Adrenal gland (tissue), 5 donors: ENCODE measurements at regions not wholly inside any gene's neighbourhood (a gene's known extent, or its start where the extent isn't known, plus 50 kb on each side); places are given as distances from the start of the nearest gene placed in this dataset.

Source experiments
- CTCF ChIP-seq, 6 experiments: fragments of 450-650 bp in 4 of 6; fragments of 200-600 bp in 2 of 6; sonication (generic) in 1 of 6; IDR thresholded peaks; 1 replicate in 5 of 6; 2 replicates in 1 of 6; pipeline versions ENCODE4 v1.5.1 to v1.8.0; 2016 to 2021; ENCODE audit warnings: antibody characterized with exemption in 6 of 6, mild to moderate bottlenecking in 2 of 6, moderate library complexity in 1 of 6
- POLR2A ChIP-seq, 2 donors: fragments of 450-650 bp; IDR thresholded peaks; one replicate each; pipeline ENCODE4 v1.6.1; 2017; ENCODE audit warnings: antibody characterized with exemption in 2 of 2, mild to moderate bottlenecking in 2 of 2, moderate library complexity in 1 of 2
- donor health status: DM: no; HTN: no; CAD: no.

- TF ChIP-seq POLR2A (IDR thresholded peaks at IDR 0.05) (no peak), CTCF (IDR thresholded peaks at IDR 0.05) (no peak)
These were observed 292.9 kb downstream of the PLA2G4A start for GRCh38 chr1:187121661-187122060.
